Hematopoietic multipotent progenitor cell treated with erythropoietin and hydrocortisone succinate and interleukin-3 and kit ligand, for 6 days (in vitro differentiated cells): ENCODE measurements at regions not wholly inside any gene's neighbourhood (a gene's known extent, or its start where the extent isn't known, plus 50 kb on each side); places are given as distances from the start of the nearest gene placed in this dataset.

Source experiments
- DNase-seq: peaks from one replicate; pipeline ENCODE4 v3.0.0-alpha.2; 2015

GRCh38 chr20:11716239-11716944, 201.3 kb upstream of the BTBD3 start:
- peak; percentile 76 for DNase-seq

- DNase-seq: no peak
Measured at GRCh38 chr20:11716945-11717248, 200.8 kb upstream of the BTBD3 start.

GRCh38 chr20:11717562-11717961, 200.1 kb upstream of the BTBD3 start:
- no peak for DNase-seq

- no peak for DNase-seq
Measured at GRCh38 chr20:11718474-11719094, 199.1 kb upstream of the BTBD3 start.

- DNase-seq: no peak
Measured at GRCh38 chr20:11719153-11719552, 198.5 kb upstream of the BTBD3 start.

GRCh38 chr20:11721411-11721810, 196.3 kb upstream of the BTBD3 start:
- no peak for DNase-seq

- no peak for DNase-seq
Measured at GRCh38 chr20:11724097-11724496, 193.6 kb upstream of the BTBD3 start.

GRCh38 chr20:11726026-11726425, 191.7 kb upstream of the BTBD3 start:
- DNase-seq: peak; percentile 17

- DNase-seq: no peak
Measured at GRCh38 chr20:11727708-11728107, 190.0 kb upstream of the BTBD3 start.

- peak; percentile 13 for DNase-seq
Measured at GRCh38 chr20:11728937-11729336, 188.8 kb upstream of the BTBD3 start.

- DNase-seq: no peak
Measured at GRCh38 chr20:11729806-11730205, 187.9 kb upstream of the BTBD3 start.

- DNase-seq: no peak
Measured at GRCh38 chr20:11734431-11734830, 183.3 kb upstream of the BTBD3 start.

GRCh38 chr20:11738852-11739251, 178.8 kb upstream of the BTBD3 start:
- DNase-seq: no peak

GRCh38 chr20:11740975-11741374, 176.7 kb upstream of the BTBD3 start:
- DNase-seq: peak; percentile 5

GRCh38 chr20:11745145-11745544, 172.5 kb upstream of the BTBD3 start:
- DNase-seq: no peak

- DNase-seq: no peak
Measured at GRCh38 chr20:11748436-11748835, 169.3 kb upstream of the BTBD3 start.

GRCh38 chr20:11752336-11752735, 165.4 kb upstream of the BTBD3 start:
- no peak for DNase-seq

- no peak for DNase-seq
Measured at GRCh38 chr20:11753155-11753554, 164.5 kb upstream of the BTBD3 start.

- no peak for DNase-seq
Measured at GRCh38 chr20:11754451-11754850, 163.2 kb upstream of the BTBD3 start.

GRCh38 chr20:11755071-11755841, 162.4 kb upstream of the BTBD3 start:
- DNase-seq: no peak

GRCh38 chr20:11761497-11761896, 156.2 kb upstream of the BTBD3 start:
- no peak for DNase-seq

- DNase-seq: peak; percentile 14
Measured at GRCh38 chr20:11766961-11767360, 150.7 kb upstream of the BTBD3 start.

GRCh38 chr20:11769825-11770224, 147.9 kb upstream of the BTBD3 start:
- no peak for DNase-seq

- DNase-seq: no peak
Measured at GRCh38 chr20:11772226-11772730, 145.4 kb upstream of the BTBD3 start.
